MM.1S (cell line): ENCODE measurements at regions not wholly inside any gene's neighbourhood (a gene's known extent, or its start where the extent isn't known, plus 50 kb on each side); places are given as distances from the start of the nearest gene placed in this dataset.

Source experiments
- DNase-seq: peaks from one replicate; pipeline ENCODE4 v3.0.0-alpha.2; 2015
- H2AFZ ChIP-seq: fragments of 300-600 bp; sonication (generic); 2 replicates; pipeline ENCODE4 v1.6.0; 2016; ENCODE audit warnings: antibody characterized with exemption, low read length
- H3F3A ChIP-seq: fragments of 300-600 bp; sonication (generic); 2 replicates; pipeline ENCODE4 v1.6.1; 2016; ENCODE audit warnings: mild to moderate bottlenecking, antibody characterized with exemption, low read length, moderate library complexity, mixed read lengths; ENCODE audit not compliant: insufficient read depth
- H3K27ac ChIP-seq: fragments of 300-600 bp; sonication (generic); 2 replicates; pipeline ENCODE4 v1.5.1; 2016; ENCODE audit warnings: mild to moderate bottlenecking, low read length
- H3K27me3 ChIP-seq: fragments of 300-600 bp; sonication (generic); replicated peaks from 2 replicates; pipeline ENCODE4 v1.6.0; 2016; ENCODE audit warnings: low read length; ENCODE audit not compliant: insufficient read depth
- H3K36me3 ChIP-seq: fragments of 300-600 bp; sonication (generic); replicated peaks from 2 replicates; pipeline ENCODE4 v1.6.1; 2016; ENCODE audit warnings: mild to moderate bottlenecking, low read length, mixed read lengths; ENCODE audit not compliant: insufficient read depth
- H3K4me1 ChIP-seq: fragments of 300-600 bp; sonication (generic); 2 replicates; pipeline ENCODE4 v1.6.1; 2016; ENCODE audit warnings: low read length, mixed read lengths
- H3K4me2 ChIP-seq: fragments of 300-600 bp; sonication (generic); 2 replicates; pipeline ENCODE4 v1.6.0; 2016; ENCODE audit warnings: low read depth, low read length
- H3K4me3 ChIP-seq: fragments of 300-600 bp; sonication (generic); 2 replicates; pipeline ENCODE4 v1.5.1; 2016; ENCODE audit warnings: low read length, mixed read lengths
- H3K79me2 ChIP-seq: fragments of 300-600 bp; sonication (generic); 2 replicates; pipeline ENCODE4 v1.6.1; 2016; ENCODE audit warnings: mixed run types, low read length, mixed read lengths
- H3K9ac ChIP-seq: fragments of 300-600 bp; sonication (generic); 2 replicates; pipeline ENCODE4 v1.6.1; 2016; ENCODE audit warnings: low read length, mixed read lengths
- H3K9me2 ChIP-seq: fragments of 300-600 bp; sonication (generic); replicated peaks from 2 replicates; pipeline ENCODE4 v1.6.1; 2016; ENCODE audit warnings: mild to moderate bottlenecking, low read length, mixed read lengths; ENCODE audit not compliant: insufficient read depth
- H3K9me3 ChIP-seq: fragments of 300-600 bp; sonication (generic); replicated peaks from 2 replicates; pipeline ENCODE4 v1.6.1; 2016; ENCODE audit warnings: mild to moderate bottlenecking, low read length, mixed read lengths; ENCODE audit not compliant: insufficient read depth
- H4K20me1 ChIP-seq: fragments of 300-600 bp; sonication (generic); 2 replicates; pipeline ENCODE4 v1.6.1; 2016; ENCODE audit warnings: mild to moderate bottlenecking, low read length, moderate library complexity, mixed read lengths; ENCODE audit not compliant: insufficient read depth
- EZH2 ChIP-seq: fragments of 300-600 bp; sonication (generic); optimal IDR thresholded peaks from 2 replicates; pipeline ENCODE3; 2017; ENCODE audit warnings: low read depth, mild to moderate bottlenecking, antibody characterized with exemption, low read length, mixed read lengths
- EZH2phosphoT487 ChIP-seq: fragments of 300-600 bp; sonication (generic); IDR thresholded peaks from 2 replicates; pipeline ENCODE4 v1.6.1; 2018; ENCODE audit warnings: antibody characterized with exemption, low read length
- TF ChIP-seq, protein P1 (sequence below): fragments of 300-600 bp; sonication (generic); IDR thresholded peaks from 2 replicates; pipeline ENCODE4 v1.5.1; 2016; ENCODE audit warnings: antibody characterized with exemption, low read length, mixed read lengths

DNA sequence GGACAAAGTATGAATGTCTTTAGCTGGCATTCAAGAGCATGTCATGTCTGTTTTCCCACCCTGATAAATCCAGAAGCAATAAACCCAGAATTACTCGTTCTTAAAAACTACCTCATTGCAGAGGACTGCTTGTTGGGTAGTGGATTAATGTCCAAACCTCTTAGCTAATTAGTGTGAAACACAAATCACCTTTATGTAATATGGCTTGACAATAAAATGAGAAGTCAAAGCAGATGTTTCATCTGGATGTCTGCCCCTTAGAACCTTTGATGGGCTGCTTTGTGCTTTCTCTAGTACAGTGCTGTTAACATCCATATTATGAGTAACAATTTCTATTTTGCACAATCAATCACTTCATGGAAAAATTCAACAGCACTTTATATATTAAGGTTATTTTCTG lies 149.1 kb upstream of the TUT7 start:
- Histone ChIP-seq H3K27me3 (no peaks in the 10 kb centered on the region), H4K20me1 (no peaks in the 10 kb centered on the region)
- TF ChIP-seq, protein P1, sequence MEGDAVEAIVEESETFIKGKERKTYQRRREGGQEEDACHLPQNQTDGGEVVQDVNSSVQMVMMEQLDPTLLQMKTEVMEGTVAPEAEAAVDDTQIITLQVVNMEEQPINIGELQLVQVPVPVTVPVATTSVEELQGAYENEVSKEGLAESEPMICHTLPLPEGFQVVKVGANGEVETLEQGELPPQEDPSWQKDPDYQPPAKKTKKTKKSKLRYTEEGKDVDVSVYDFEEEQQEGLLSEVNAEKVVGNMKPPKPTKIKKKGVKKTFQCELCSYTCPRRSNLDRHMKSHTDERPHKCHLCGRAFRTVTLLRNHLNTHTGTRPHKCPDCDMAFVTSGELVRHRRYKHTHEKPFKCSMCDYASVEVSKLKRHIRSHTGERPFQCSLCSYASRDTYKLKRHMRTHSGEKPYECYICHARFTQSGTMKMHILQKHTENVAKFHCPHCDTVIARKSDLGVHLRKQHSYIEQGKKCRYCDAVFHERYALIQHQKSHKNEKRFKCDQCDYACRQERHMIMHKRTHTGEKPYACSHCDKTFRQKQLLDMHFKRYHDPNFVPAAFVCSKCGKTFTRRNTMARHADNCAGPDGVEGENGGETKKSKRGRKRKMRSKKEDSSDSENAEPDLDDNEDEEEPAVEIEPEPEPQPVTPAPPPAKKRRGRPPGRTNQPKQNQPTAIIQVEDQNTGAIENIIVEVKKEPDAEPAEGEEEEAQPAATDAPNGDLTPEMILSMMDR: no peak
- TF ChIP-seq EZH2phosphoT487: no peak
- TF ChIP-seq EZH2: no peak

DNA sequence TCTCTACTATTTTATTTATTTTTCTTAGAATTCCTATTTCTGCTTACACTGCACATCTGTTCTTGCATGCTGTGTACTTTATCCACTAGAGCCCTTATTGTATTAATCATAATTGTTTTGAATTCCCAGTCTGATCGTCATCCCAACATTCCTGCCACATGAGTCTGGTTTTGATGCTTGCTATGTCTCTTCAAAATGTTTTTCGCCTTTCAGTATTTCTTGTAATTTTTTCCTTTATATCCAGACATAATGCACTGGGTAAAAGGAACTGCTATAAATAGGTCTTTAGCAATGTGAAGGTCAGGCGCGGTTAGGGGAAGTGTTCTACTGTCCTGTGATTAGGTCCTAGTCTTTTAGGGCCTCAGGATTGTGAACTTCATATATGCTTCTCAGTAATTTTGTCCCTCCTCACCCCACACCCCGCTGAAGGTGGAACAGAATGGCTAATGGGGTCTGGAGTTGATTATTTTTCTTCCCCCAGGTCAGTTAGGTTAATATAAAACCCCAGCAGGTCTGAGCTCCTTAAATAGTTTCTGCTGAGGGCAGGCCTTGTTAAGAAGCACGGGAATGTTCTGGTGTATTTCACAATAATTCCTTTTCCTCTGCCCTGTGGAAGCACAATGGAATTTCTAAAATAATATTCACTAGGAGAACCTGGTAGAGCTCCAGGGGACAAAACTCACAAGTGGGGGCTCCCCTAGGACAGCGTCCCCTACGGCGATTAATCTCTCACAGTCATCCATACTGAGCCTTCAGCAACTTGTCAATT lies 146.6 kb upstream of the TUT7 start:
- no peaks in the 10 kb centered on the region for H3K27me3 ChIP-seq
- no peaks in the 10 kb centered on the region for H3K36me3 ChIP-seq
- H3K4me3 ChIP-seq: no peak overlapping the region
- no peak overlapping the region for H3K27ac ChIP-seq
- no peaks in the 10 kb centered on the region for H3K9me3 ChIP-seq
- H3K4me2 ChIP-seq: no peak overlapping the region
- no peaks in the 10 kb centered on the region for H3F3A ChIP-seq
- no peak overlapping the region for H2AFZ ChIP-seq
- no peaks in the 10 kb centered on the region for H3K4me1 ChIP-seq
- H3K79me2 ChIP-seq: no peaks in the 10 kb centered on the region
- H3K9me2 ChIP-seq: no peaks in the 10 kb centered on the region
- no peaks in the 10 kb centered on the region for H4K20me1 ChIP-seq
- DNase-seq: no peak
- no peak overlapping the region for H3K9ac ChIP-seq
- TF ChIP-seq EZH2phosphoT487 (no peak), EZH2 (no peak)
- TF ChIP-seq, protein P1: no peak

More for the DNA sequence above, 149.1 kb upstream of the TUT7 start:
- Histone ChIP-seq H3K4me2 (no peak overlapping the region), H3F3A (no peaks in the 10 kb centered on the region), H3K9ac (no peak overlapping the region), H2AFZ (no peak overlapping the region), H3K9me3 (no peaks in the 10 kb centered on the region), H3K9me2 (no peaks in the 10 kb centered on the region), H3K36me3 (no peaks in the 10 kb centered on the region), H3K4me1 (no peaks in the 10 kb centered on the region), H3K4me3 (no peak overlapping the region), H3K79me2 (no peaks in the 10 kb centered on the region), H3K27ac (no peak overlapping the region)
- no peak for DNase-seq

DNA sequence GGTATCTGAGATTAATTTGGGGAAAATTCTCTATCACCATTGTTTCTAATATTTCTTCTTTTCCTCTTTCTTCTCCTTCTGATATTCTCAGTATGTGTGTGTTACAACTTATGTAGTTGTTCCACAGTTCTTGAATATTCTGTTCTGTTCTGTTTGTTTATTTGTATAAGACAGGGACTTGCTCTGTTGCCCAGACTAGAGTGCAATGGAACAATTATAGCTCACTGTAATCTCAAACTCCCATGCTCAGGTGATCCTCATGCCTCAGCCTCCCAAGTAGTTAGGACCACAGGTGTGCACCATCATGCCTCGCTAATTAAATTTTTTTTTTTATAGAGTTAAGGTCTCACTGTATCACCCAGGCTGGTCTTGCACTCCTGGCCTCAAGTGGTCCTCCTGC lies 145.8 kb upstream of the TUT7 start:
- H3K79me2 ChIP-seq: no peaks in the 10 kb centered on the region
- H3K4me1 ChIP-seq: no peaks in the 10 kb centered on the region
- no peaks in the 10 kb centered on the region for H3K36me3 ChIP-seq
- H3F3A ChIP-seq: no peaks in the 10 kb centered on the region
- no peak overlapping the region for H3K9ac ChIP-seq
- H4K20me1 ChIP-seq: no peaks in the 10 kb centered on the region
- no peak overlapping the region for H3K4me2 ChIP-seq
- TF ChIP-seq, protein P1: no peak
- TF ChIP-seq EZH2 (no peak), EZH2phosphoT487 (no peak)
- no peaks in the 10 kb centered on the region for H3K9me2 ChIP-seq
- H3K4me3 ChIP-seq: no peak overlapping the region
- DNase-seq: no peak
- H2AFZ ChIP-seq: no peak overlapping the region
- H3K9me3 ChIP-seq: no peaks in the 10 kb centered on the region
- H3K27ac ChIP-seq: no peak overlapping the region
- no peaks in the 10 kb centered on the region for H3K27me3 ChIP-seq
